Activated CD8-positive, alpha-beta T cell treated with anti-CD3 and anti-CD28 coated beads for 36 hours (primary cell): ENCODE measurements at regions not wholly inside any gene's neighbourhood (a gene's known extent, or its start where the extent isn't known, plus 50 kb on each side); places are given as distances from the start of the nearest gene placed in this dataset.
"Not testable (repeated sequence)": the region's sequence is repeated elsewhere in the genome, so short reads cannot be mapped to it uniquely, and the experiment has no call there.

Experiments
- ATAC-seq: fragments of 200-7000 bp; cut with Tn5 transposase; one replicate; pipeline ENCODE4 v1.10.0; 2021; ENCODE audit warnings: mild to moderate bottlenecking, moderate library complexity
- CTCF ChIA-PET: fragments of 350-600 bp; sonication (Branson Sonifier 250); formaldehyde crosslinking; loops from one replicate; lab custom pipeline; 2021; ENCODE audit warnings: antibody characterized with exemption; lab: Charles Lee
- POLR2A ChIA-PET: fragments of 350-600 bp; sonication (Branson Sonifier 250); formaldehyde crosslinking; loops from one replicate; lab custom pipeline; 2021; ENCODE audit warnings: antibody characterized with exemption; lab: Charles Lee
- DNase-seq: peaks from one replicate; pipeline ENCODE4 v3.0.0-alpha.2; 2020
- H3K27ac Mint-ChIP-seq: one replicate; pipeline ENCODE4 v1.8.0; 2021; ENCODE audit warnings: mild to moderate bottlenecking, mixed read lengths
- H3K27me3 Mint-ChIP-seq: one replicate; pipeline ENCODE4 v1.8.0; 2021; ENCODE audit warnings: mixed read lengths
- H3K36me3 Mint-ChIP-seq: one replicate; pipeline ENCODE4 v1.8.0; 2021; ENCODE audit warnings: low read depth, mixed read lengths
- H3K4me1 Mint-ChIP-seq: one replicate; pipeline ENCODE4 v1.8.0; 2021; ENCODE audit warnings: low read depth, mixed read lengths
- H3K4me3 Mint-ChIP-seq: one replicate; pipeline ENCODE4 v1.8.0; 2021; ENCODE audit warnings: mild to moderate bottlenecking, moderate library complexity, mixed read lengths
- H3K9me3 Mint-ChIP-seq: one replicate; pipeline ENCODE4 v1.8.0; 2021; ENCODE audit warnings: mixed read lengths
- CTCF ChIP-seq: fragments of 200-600 bp; IDR thresholded peaks from one replicate; pipeline ENCODE4 v1.8.0; 2022; ENCODE audit warnings: antibody characterized with exemption, mild to moderate bottlenecking
- intact Hi-C: fragments of 100-400 bp; cut with micrococcal nuclease; formaldehyde crosslinking; loops from one replicate; pipeline ENCODE4 v1.10.0; 2022

GRCh38 chr11:116343270-116343669, 429.5 kb downstream of the BUD13 start:
- Mint-ChIP-seq H3K36me3 (no peaks in the 10 kb centered on the region), H3K27ac (no peak overlapping the region), H3K4me1 (no peaks in the 10 kb centered on the region), H3K9me3 (no peaks in the 10 kb centered on the region), H3K27me3 (no peaks in the 10 kb centered on the region), H3K4me3 (no peak overlapping the region)
- DNase-seq (no peak), ATAC-seq (no peak)
- ChIA-PET CTCF (no interaction called here), POLR2A (no interaction called here)
- intact Hi-C loops: no loop called here
- no peak for TF ChIP-seq CTCF

GRCh38 chr11:116342148-116342547, 430.6 kb downstream of the BUD13 start:
- no peak overlapping the region for H3K4me3 Mint-ChIP-seq
- H3K27ac Mint-ChIP-seq: no peak overlapping the region
- no peaks in the 10 kb centered on the region for H3K36me3 Mint-ChIP-seq
- ChIA-PET CTCF (no interaction called here), POLR2A (no interaction called here)
- H3K9me3 Mint-ChIP-seq: no peaks in the 10 kb centered on the region
- TF ChIP-seq CTCF: no peak
- intact Hi-C loops: no loop called here
- ATAC-seq (no peak), DNase-seq (no peak)
- no peaks in the 10 kb centered on the region for H3K4me1 Mint-ChIP-seq
- no peaks in the 10 kb centered on the region for H3K27me3 Mint-ChIP-seq

- Mint-ChIP-seq H3K4me1 (no peaks in the 10 kb centered on the region), H3K4me3 (no peak overlapping the region), H3K9me3 (peaks cover 5% of the 10 kb centered on the region), H3K27me3 (peaks cover 3% of the 10 kb centered on the region), H3K36me3 (no peaks in the 10 kb centered on the region), H3K27ac (no peak overlapping the region)
- intact Hi-C loops: no loop called here
- ChIA-PET CTCF (no interaction called here), POLR2A (no interaction called here)
- ATAC-seq: no peak
- TF ChIP-seq CTCF: no peak
- no peak for DNase-seq
Observed at GRCh38 chr11:116339306-116340098, 433.3 kb downstream of the BUD13 start.

GRCh38 chr11:116338500-116338899, 434.3 kb downstream of the BUD13 start:
- H3K27me3 Mint-ChIP-seq, ATAC-seq, CTCF ChIA-PET, H3K36me3 Mint-ChIP-seq, intact Hi-C loops, DNase-seq, H3K27ac Mint-ChIP-seq, POLR2A ChIA-PET, H3K9me3 Mint-ChIP-seq, H3K4me3 Mint-ChIP-seq, H3K4me1 Mint-ChIP-seq: not testable (repeated sequence)

GRCh38 chr11:116336540-116336939, 436.2 kb downstream of the BUD13 start:
- DNase-seq (no peak), ATAC-seq (no peak)
- Mint-ChIP-seq H3K9me3 (peaks cover 5% of the 10 kb centered on the region), H3K36me3 (no peaks in the 10 kb centered on the region), H3K4me3 (no peak overlapping the region), H3K27ac (no peak overlapping the region), H3K4me1 (no peaks in the 10 kb centered on the region), H3K27me3 (peaks cover 4% of the 10 kb centered on the region)
- CTCF ChIA-PET: no interaction called here
- intact Hi-C loops: no loop called here
- POLR2A ChIA-PET: no interaction called here
- TF ChIP-seq CTCF: no peak
